Natural killer cell (primary cell): ENCODE measurements at regions not wholly inside any gene's neighbourhood (a gene's known extent, or its start where the extent isn't known, plus 50 kb on each side); places are given as distances from the start of the nearest gene placed in this dataset.
A peak's percentile ranks its signal among the peaks of the same experiment; 100 is the strongest.
"Not testable (repeated sequence)": the region's sequence is repeated elsewhere in the genome, so short reads cannot be mapped to it uniquely, and the experiment has no call there.

Experiments used
- ATAC-seq, 3 donors: fragments of 150-1000 bp in 2 of 3; fragments of 200-7000 bp in 1 of 3; cut with Tn5 transposase; 1 replicate in 1 of 3; 2 replicates in 2 of 3; pipeline ENCODE4 v1.10.0; 2021; ENCODE audit warnings: mild to moderate bottlenecking in 2 of 3, moderate library complexity in 2 of 3
- DNase-seq, 2 donors: peaks; one replicate each; pipeline versions ENCODE4 v3.0.0 to v3.0.0-alpha.2; 2013 to 2021; ENCODE audit warnings: mixed read lengths in 1 of 2
- H3K27ac ChIP-seq: one replicate; pipeline ENCODE4 v1.5.1; 2013; ENCODE audit warnings: mild to moderate bottlenecking, low read length
- H3K27me3 ChIP-seq: one replicate; pipeline ENCODE4 v1.6.1; 2013; ENCODE audit warnings: low read length; ENCODE audit not compliant: control insufficient read depth, insufficient read depth
- H3K36me3 ChIP-seq: one replicate; pipeline ENCODE4 v1.6.1; 2013; ENCODE audit warnings: low read length; ENCODE audit not compliant: control insufficient read depth, insufficient read depth
- H3K4me1 ChIP-seq: one replicate; pipeline ENCODE4 v1.6.1; 2013; ENCODE audit warnings: low read length; ENCODE audit not compliant: control insufficient read depth, insufficient read depth
- H3K4me3 ChIP-seq: one replicate; pipeline ENCODE4 v1.5.1; 2013; ENCODE audit warnings: low read length
- H3K9me3 ChIP-seq: one replicate; pipeline ENCODE4 v1.6.1; 2013; ENCODE audit warnings: low read length; ENCODE audit not compliant: control insufficient read depth, insufficient read depth
- H3K27ac Mint-ChIP-seq, 2 donors: one replicate each; pipeline ENCODE4 v1.8.0; 2022; ENCODE audit warnings: mild to moderate bottlenecking in 2 of 2, mixed read lengths in 2 of 2, moderate library complexity in 1 of 2
- H3K27me3 Mint-ChIP-seq, 2 donors: one replicate each; pipeline ENCODE4 v1.8.0; 2022; ENCODE audit warnings: low read depth in 2 of 2, mixed read lengths in 2 of 2
- H3K36me3 Mint-ChIP-seq: one replicate; pipeline ENCODE4 v1.8.0; 2022; ENCODE audit warnings: mixed read lengths
- H3K4me1 Mint-ChIP-seq, 2 donors: one replicate each; pipeline ENCODE4 v1.8.0; 2022; ENCODE audit warnings: mixed read lengths in 2 of 2
- H3K4me3 Mint-ChIP-seq: one replicate; pipeline ENCODE4 v1.8.0; 2022; ENCODE audit warnings: mild to moderate bottlenecking, moderate library complexity, mixed read lengths
- H3K9me3 Mint-ChIP-seq, 2 donors: one replicate each; pipeline ENCODE4 v1.8.0; 2022; ENCODE audit warnings: mixed read lengths in 2 of 2
- CTCF ChIP-seq: fragments of 200-600 bp; IDR thresholded peaks from one replicate; pipeline ENCODE4 v1.8.0; 2022; ENCODE audit warnings: antibody characterized with exemption
- WGBS: methylation state at CpG from one replicate; pipeline ENCODE4 v1.1.7; 2013; ENCODE audit warnings: missing lambda C conversion rate; ENCODE audit not compliant: insufficient coverage; 5-methylcytosine and 5-hydroxymethylcytosine counted together
- intact Hi-C: fragments of 100-400 bp; cut with micrococcal nuclease; formaldehyde crosslinking; loops from one replicate; pipeline ENCODE4 v1.14.2; 2022

GRCh38 chr14:21852775-21853174 lies 179.2 kb upstream of the OR4E1 start:
- no peaks in the 10 kb centered on the region for H3K27me3 ChIP-seq
- ATAC-seq (no peak), DNase-seq (peak in 1 of 2 donors; percentile 33)
- H3K27ac ChIP-seq, result no peak overlapping the region
- no peak overlapping the region for H3K4me3 ChIP-seq
- Mint-ChIP-seq H3K36me3 (no peaks in the 10 kb centered on the region), H3K9me3 (no peaks in the 10 kb centered on the region), H3K27me3 (peaks cover 33 to 46% of the 10 kb centered on the region in 2 donors), H3K27ac (no peak overlapping the region), H3K4me1 (peaks cover 7 to 8% of the 10 kb centered on the region in 2 donors), H3K4me3 (no peak overlapping the region)
- intact Hi-C loops, result no loop called here
- H3K9me3 ChIP-seq, result no peaks in the 10 kb centered on the region
- no peaks in the 10 kb centered on the region for H3K4me1 ChIP-seq
- no peak for TF ChIP-seq CTCF
- 77% methylated on average over 3 of the region's 3 CpGs for WGBS
- no peaks in the 10 kb centered on the region for H3K36me3 ChIP-seq

GRCh38 chr14:21852061-21852664 lies 178.5 kb upstream of the OR4E1 start:
- Histone ChIP-seq H3K36me3 (no peaks in the 10 kb centered on the region), H3K27ac (no peak overlapping the region), H3K4me3 (no peak overlapping the region), H3K27me3 (no peaks in the 10 kb centered on the region), H3K4me1 (no peaks in the 10 kb centered on the region), H3K9me3 (no peaks in the 10 kb centered on the region)
- H3K27ac Mint-ChIP-seq, result no peak overlapping the region
- ATAC-seq, result peak; percentile 85 to 95 (median 92)
- peak; percentile 48 to 86 for DNase-seq
- no peaks in the 10 kb centered on the region for H3K36me3 Mint-ChIP-seq
- TF ChIP-seq CTCF, result peak; percentile 88
- H3K9me3 Mint-ChIP-seq, result no peaks in the 10 kb centered on the region
- peaks cover 7 to 8% of the 10 kb centered on the region in 2 donors for H3K4me1 Mint-ChIP-seq
- WGBS, result 19% methylated on average over 4 of the region's 4 CpGs
- no peak overlapping the region for H3K4me3 Mint-ChIP-seq
- intact Hi-C loops, result no loop called here
- peaks cover 31 to 47% of the 10 kb centered on the region in 2 donors for H3K27me3 Mint-ChIP-seq

- intact Hi-C loops, ATAC-seq, H3K36me3 Mint-ChIP-seq, H3K27me3 ChIP-seq, H3K4me1 ChIP-seq, H3K36me3 ChIP-seq, H3K27ac Mint-ChIP-seq, H3K9me3 ChIP-seq, H3K27ac ChIP-seq, H3K4me1 Mint-ChIP-seq, H3K9me3 Mint-ChIP-seq: not testable (repeated sequence)
- 61% methylated on average over 4 of the region's 11 CpGs for WGBS
- Mint-ChIP-seq H3K27me3 (peaks cover 52 to 68% of the 10 kb centered on the region in 2 donors), H3K4me3 (peak overlapping the region; percentile 26)
- peak in 1 of 2 donors; percentile 44 for DNase-seq
- H3K4me3 ChIP-seq, result peak overlapping the region; percentile 10
Measured at GRCh38 chr14:21846902-21847301, 173.3 kb upstream of the OR4E1 start.

GRCh38 chr14:21846227-21846885 lies 172.7 kb upstream of the OR4E1 start:
- H3K27ac ChIP-seq, result no peak overlapping the region
- peak; percentile 84 to 92 (median 87) for ATAC-seq
- Mint-ChIP-seq H3K4me3 (no peak overlapping the region), H3K4me1 (peaks cover 7 to 8% of the 10 kb centered on the region in 2 donors), H3K9me3 (no peaks in the 10 kb centered on the region), H3K27ac (no peak overlapping the region), H3K27me3 (peaks cover 49 to 63% of the 10 kb centered on the region in 2 donors), H3K36me3 (no peaks in the 10 kb centered on the region)
- peak; percentile 87 for TF ChIP-seq CTCF
- peak overlapping the region; percentile 10 for H3K4me3 ChIP-seq
- no peaks in the 10 kb centered on the region for H3K27me3 ChIP-seq
- H3K36me3 ChIP-seq, result no peaks in the 10 kb centered on the region
- peak; percentile 53 to 77 for DNase-seq
- intact Hi-C loops, result no loop called here
- no peaks in the 10 kb centered on the region for H3K9me3 ChIP-seq
- WGBS, result 39% methylated on average over 12 of the region's 13 CpGs
- no peaks in the 10 kb centered on the region for H3K4me1 ChIP-seq
